ENCODE measurements at regions not wholly inside any gene's neighbourhood (a gene's known extent, or its start where the extent isn't known, plus 50 kb on each side); places are given as distances from the start of the nearest gene placed in this dataset.

DNA sequence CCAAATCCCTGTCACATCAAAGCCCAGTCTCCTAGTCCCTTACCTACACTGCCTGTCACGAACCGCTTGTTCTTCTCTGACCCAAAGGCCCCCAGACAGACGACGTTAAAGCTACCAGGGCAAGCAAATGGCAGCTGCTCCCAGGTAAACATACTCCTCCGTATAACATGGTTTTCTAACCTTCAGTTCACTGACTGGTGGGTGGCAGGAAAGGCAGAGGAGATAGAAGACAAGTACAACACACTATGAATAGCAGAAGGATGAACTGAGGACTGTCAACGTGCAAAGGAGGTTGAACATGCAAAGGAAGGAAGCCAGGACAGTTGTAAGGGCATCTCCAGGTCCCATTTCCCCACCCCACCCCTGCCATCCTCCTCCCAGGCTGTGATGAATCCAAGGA lies 449.8 kb downstream of the SHISA9 start:
- peaks cover 9 to 22% of the 10 kb centered on the region in 2 experiments for H3K4me1 Mint-ChIP-seq
- no peak overlapping the region for H3K4me3 Mint-ChIP-seq
- peak overlapping the region; percentile 10 for H3K4me2 ChIP-seq (ENCODE audit: insufficient read depth, insufficient read length, low read length)

More for the DNA sequence above, 449.8 kb downstream of the SHISA9 start:
- H4K5ac ChIP-seq (ENCODE audit: insufficient read length, low read depth, low read length): no peak overlapping the region
- H3K9ac ChIP-seq (ENCODE audit: extremely low read depth, insufficient read length, low read length): no peak overlapping the region
- H3K9me3 ChIP-seq (ENCODE audit: control insufficient read depth, low read depth, low read length): no peaks in the 10 kb centered on the region
- peak overlapping the region; percentile 48 for H3K27ac ChIP-seq (ENCODE audit: insufficient read length, low read depth, low read length)
- H3K23ac ChIP-seq (ENCODE audit: insufficient read length, low read depth, low read length): no peak overlapping the region
- no peak overlapping the region for H4K8ac ChIP-seq (replicated peaks; ENCODE audit: insufficient read length, low read depth, low read length)
- no peak overlapping the region for H3K14ac ChIP-seq (ENCODE audit: insufficient read depth, low read length)
- no peak overlapping the region for H4K91ac ChIP-seq (ENCODE audit: insufficient read length, low read depth, low read length)
- WGBS (ENCODE audit: extremely low coverage, insufficient read length, low lambda C conversion rate): no CpG with 5 or more reads among the region's 6 CpGs
- H2BK5ac ChIP-seq (ENCODE audit: insufficient read length, low read length): no peak overlapping the region
- no peaks in the 10 kb centered on the region for H3K79me1 ChIP-seq (ENCODE audit: insufficient read depth, low read depth, low read length, poor library complexity, severe bottlenecking)
- no peak overlapping the region for H2AK5ac ChIP-seq (ENCODE audit: insufficient read length, low read length)
- no peak overlapping the region for H2BK15ac ChIP-seq (ENCODE audit: low read depth, low read length)
- H3K4me1 ChIP-seq (ENCODE audit: insufficient read depth, low read length): peaks cover 5% of the 10 kb centered on the region; the same call in 1 of the 2 replicates
- DNase-seq: peak; percentile 30
- no peaks in the 10 kb centered on the region for H3K9me3 Mint-ChIP-seq
- no peak overlapping the region for H3K56ac ChIP-seq (ENCODE audit: insufficient read length, low read depth, low read length)
- TF ChIP-seq, protein P1, sequence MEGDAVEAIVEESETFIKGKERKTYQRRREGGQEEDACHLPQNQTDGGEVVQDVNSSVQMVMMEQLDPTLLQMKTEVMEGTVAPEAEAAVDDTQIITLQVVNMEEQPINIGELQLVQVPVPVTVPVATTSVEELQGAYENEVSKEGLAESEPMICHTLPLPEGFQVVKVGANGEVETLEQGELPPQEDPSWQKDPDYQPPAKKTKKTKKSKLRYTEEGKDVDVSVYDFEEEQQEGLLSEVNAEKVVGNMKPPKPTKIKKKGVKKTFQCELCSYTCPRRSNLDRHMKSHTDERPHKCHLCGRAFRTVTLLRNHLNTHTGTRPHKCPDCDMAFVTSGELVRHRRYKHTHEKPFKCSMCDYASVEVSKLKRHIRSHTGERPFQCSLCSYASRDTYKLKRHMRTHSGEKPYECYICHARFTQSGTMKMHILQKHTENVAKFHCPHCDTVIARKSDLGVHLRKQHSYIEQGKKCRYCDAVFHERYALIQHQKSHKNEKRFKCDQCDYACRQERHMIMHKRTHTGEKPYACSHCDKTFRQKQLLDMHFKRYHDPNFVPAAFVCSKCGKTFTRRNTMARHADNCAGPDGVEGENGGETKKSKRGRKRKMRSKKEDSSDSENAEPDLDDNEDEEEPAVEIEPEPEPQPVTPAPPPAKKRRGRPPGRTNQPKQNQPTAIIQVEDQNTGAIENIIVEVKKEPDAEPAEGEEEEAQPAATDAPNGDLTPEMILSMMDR (conservative IDR thresholded peaks at IDR 0.05): no peak
- no peaks in the 10 kb centered on the region for H3K27me3 Mint-ChIP-seq (ENCODE audit: low read depth)
- no peaks in the 10 kb centered on the region for H3K79me2 ChIP-seq (ENCODE audit: insufficient read depth, low read length)
- no peaks in the 10 kb centered on the region for H3K23me2 ChIP-seq (ENCODE audit: insufficient read length, low read depth, low read length, poor library complexity, severe bottlenecking)
- H3K27ac Mint-ChIP-seq: no peak overlapping the region
- no peak overlapping the region for H2BK120ac ChIP-seq (ENCODE audit: low read depth, low read length, poor library complexity, severe bottlenecking)
- no peak overlapping the region for H2BK20ac ChIP-seq (ENCODE audit: low read depth, low read length, poor library complexity, severe bottlenecking)
- H2AFZ ChIP-seq (ENCODE audit: low read length): no peak overlapping the region
- H3K4ac ChIP-seq (ENCODE audit: low read depth, low read length): no peak overlapping the region
- peaks cover 4 to 20% (median 6%) of the 10 kb centered on the region in 3 experiments; a peak in 4 of 7 replicates for H3K36me3 Mint-ChIP-seq (ENCODE audit: insufficient read depth in 1 of 3, low read depth in 3 of 3)
- no peak overlapping the region for H3T11ph ChIP-seq (ENCODE audit: low read length)
- H2BK12ac ChIP-seq (ENCODE audit: insufficient read length, low read depth, low read length): no peak overlapping the region
- H4K20me1 ChIP-seq (ENCODE audit: control insufficient read depth, insufficient read depth, insufficient read length): no peaks in the 10 kb centered on the region
- no peak overlapping the region for H3K18ac ChIP-seq (ENCODE audit: insufficient read length, low read depth, low read length)
- no peaks in the 10 kb centered on the region for H3K27me3 ChIP-seq (ENCODE audit: insufficient read depth, low read length)
